ENCODE measurements at regions not wholly inside any gene's neighbourhood (a gene's known extent, or its start where the extent isn't known, plus 50 kb on each side); places are given as distances from the start of the nearest gene placed in this dataset.

- Histone ChIP-seq H4K20me1 (ENCODE audit: insufficient read depth, low read length) (no peaks in the 10 kb centered on the region), H3K4me1 (ENCODE audit: insufficient read depth, low read length) (no peaks in the 10 kb centered on the region), H3K27me3 (ENCODE audit: insufficient read depth, low read length) (no peaks in the 10 kb centered on the region), H3K79me2 (ENCODE audit: insufficient read depth, low read length) (no peaks in the 10 kb centered on the region), H3K36me3 (ENCODE audit: insufficient read depth, low read length) (no peaks in the 10 kb centered on the region), H3K9ac (ENCODE audit: low read length) (no peak overlapping the region), H3K4me2 (ENCODE audit: low read length) (no peak overlapping the region), H2AFZ (ENCODE audit: low read depth, low read length) (no peak overlapping the region), H3K4me3 (ENCODE audit: insufficient read depth, low read depth, low read length) (no peak overlapping the region), H3K9me3 (ENCODE audit: insufficient read depth, low read depth, low read length) (no peaks in the 10 kb centered on the region), H3K27ac (ENCODE audit: low read depth, low read length) (no peak overlapping the region)
- FAIRE-seq (no peak), DNase-seq (ENCODE audit: low read depth) (no peak)
- Mint-ChIP-seq H3K4me3 (ENCODE audit: unreplicated experiment) (no peak overlapping the region), H3K9me3 (ENCODE audit: unreplicated experiment) (no peaks in the 10 kb centered on the region), H3K4me1 (ENCODE audit: low read depth, unreplicated experiment) (peaks cover 6% of the 10 kb centered on the region), H3K27me3 (ENCODE audit: low read depth, unreplicated experiment) (no peaks in the 10 kb centered on the region), H3K36me3 (ENCODE audit: low read depth, unreplicated experiment) (no peaks in the 10 kb centered on the region), H3K27ac (ENCODE audit: unreplicated experiment) (no peak overlapping the region)
- no peak for TF ChIP-seq CTCF (IDR thresholded peaks at IDR 0.05; ENCODE audit: insufficient read depth, low read depth, low read length)
- no peak for TF ChIP-seq EZH2 (IDR thresholded peaks at IDR 0.05; ENCODE audit: insufficient read depth, low read length)
These were observed 1158.5 kb downstream of the PCDH9 start for GRCh38 chr13:66071608-66072007.

- Histone ChIP-seq H3K79me2 (ENCODE audit: insufficient read depth, low read length) (no peaks in the 10 kb centered on the region), H3K9me3 (ENCODE audit: insufficient read depth, low read depth, low read length) (no peaks in the 10 kb centered on the region), H3K36me3 (ENCODE audit: insufficient read depth, low read length) (no peaks in the 10 kb centered on the region), H3K4me3 (ENCODE audit: insufficient read depth, low read depth, low read length) (no peak overlapping the region), H3K4me1 (ENCODE audit: insufficient read depth, low read length) (no peaks in the 10 kb centered on the region), H3K27me3 (ENCODE audit: insufficient read depth, low read length) (no peaks in the 10 kb centered on the region), H3K9ac (ENCODE audit: low read length) (no peak overlapping the region), H3K4me2 (ENCODE audit: low read length) (no peak overlapping the region), H2AFZ (ENCODE audit: low read depth, low read length) (no peak overlapping the region), H4K20me1 (ENCODE audit: insufficient read depth, low read length) (no peaks in the 10 kb centered on the region), H3K27ac (ENCODE audit: low read depth, low read length) (no peak overlapping the region)
- Mint-ChIP-seq H3K36me3 (ENCODE audit: low read depth, unreplicated experiment) (no peaks in the 10 kb centered on the region), H3K4me3 (ENCODE audit: unreplicated experiment) (no peak overlapping the region), H3K9me3 (ENCODE audit: unreplicated experiment) (no peaks in the 10 kb centered on the region), H3K27me3 (ENCODE audit: low read depth, unreplicated experiment) (no peaks in the 10 kb centered on the region), H3K4me1 (ENCODE audit: low read depth, unreplicated experiment) (peaks cover 4% of the 10 kb centered on the region), H3K27ac (ENCODE audit: unreplicated experiment) (no peak overlapping the region)
- DNase-seq (ENCODE audit: low read depth), result no peak
- TF ChIP-seq CTCF (IDR thresholded peaks at IDR 0.05; ENCODE audit: insufficient read depth, low read depth, low read length), result no peak
- no peak for FAIRE-seq
These were observed 1159.1 kb downstream of the PCDH9 start for GRCh38 chr13:66071029-66071428.

DNA sequence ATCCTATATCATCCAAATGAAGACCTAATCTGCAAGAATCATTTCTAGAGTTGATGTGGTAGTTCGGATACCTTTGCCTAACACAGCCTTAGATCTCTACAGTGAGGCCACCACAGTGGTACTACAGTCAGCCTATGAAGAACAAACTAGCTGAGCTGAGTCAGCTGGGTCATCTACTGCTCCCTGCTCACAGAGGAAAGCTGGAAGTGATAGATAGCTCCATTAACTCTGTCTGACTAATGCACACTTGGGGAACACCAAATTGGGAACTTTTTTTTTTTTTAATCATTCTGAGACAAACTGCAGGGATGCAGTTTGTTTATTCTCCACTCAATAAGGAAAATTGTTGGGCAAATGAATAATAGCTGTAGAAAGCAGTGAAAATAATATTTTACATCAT is 1160.6 kb downstream of the PCDH9 start:
- FAIRE-seq, result no peak
- no peak overlapping the region for H3K4me2 ChIP-seq (ENCODE audit: low read length)

More for the DNA sequence above, 1160.6 kb downstream of the PCDH9 start:
- no peaks in the 10 kb centered on the region for H3K27me3 ChIP-seq (ENCODE audit: insufficient read depth, low read length)
- Mint-ChIP-seq H3K4me1 (ENCODE audit: low read depth, unreplicated experiment) (peaks cover 4% of the 10 kb centered on the region), H3K36me3 (ENCODE audit: low read depth, unreplicated experiment) (no peaks in the 10 kb centered on the region), H3K27me3 (ENCODE audit: low read depth, unreplicated experiment) (no peaks in the 10 kb centered on the region), H3K4me3 (ENCODE audit: unreplicated experiment) (no peak overlapping the region), H3K27ac (ENCODE audit: unreplicated experiment) (no peak overlapping the region), H3K9me3 (ENCODE audit: unreplicated experiment) (no peaks in the 10 kb centered on the region)
- no peaks in the 10 kb centered on the region for H3K9me3 ChIP-seq (ENCODE audit: insufficient read depth, low read depth, low read length)
- no peak overlapping the region for H3K9ac ChIP-seq (ENCODE audit: low read length)
- no peak overlapping the region for H2AFZ ChIP-seq (ENCODE audit: low read depth, low read length)
- H3K4me3 ChIP-seq (ENCODE audit: insufficient read depth, low read depth, low read length), result no peak overlapping the region
- no peaks in the 10 kb centered on the region for H3K79me2 ChIP-seq (ENCODE audit: insufficient read depth, low read length)
- H3K27ac ChIP-seq (ENCODE audit: low read depth, low read length), result no peak overlapping the region
- no peak for TF ChIP-seq CTCF (IDR thresholded peaks at IDR 0.05; ENCODE audit: insufficient read depth, low read depth, low read length)
- TF ChIP-seq EZH2 (IDR thresholded peaks at IDR 0.05; ENCODE audit: insufficient read depth, low read length), result no peak
- H4K20me1 ChIP-seq (ENCODE audit: insufficient read depth, low read length), result no peaks in the 10 kb centered on the region
- no peaks in the 10 kb centered on the region for H3K36me3 ChIP-seq (ENCODE audit: insufficient read depth, low read length)
- no peaks in the 10 kb centered on the region for H3K4me1 ChIP-seq (ENCODE audit: insufficient read depth, low read length)
- peak; percentile 61 for DNase-seq (ENCODE audit: low read depth)

All from astrocyte (in vitro differentiated cells and primary cell).